NK-92 treated with Interleukin-12 subunit alpha and Interleukin-12 subunit beta, amount 100 ng/mL, for 24 hours (cell line): ENCODE measurements at regions not wholly inside any gene's neighbourhood (a gene's known extent, or its start where the extent isn't known, plus 50 kb on each side); places are given as distances from the start of the nearest gene placed in this dataset.

ENCODE experiments used
- DNase-seq: peaks from one replicate; lab custom pipeline; 2025; lab: John Stamatoyannopoulos, UW

DNA sequence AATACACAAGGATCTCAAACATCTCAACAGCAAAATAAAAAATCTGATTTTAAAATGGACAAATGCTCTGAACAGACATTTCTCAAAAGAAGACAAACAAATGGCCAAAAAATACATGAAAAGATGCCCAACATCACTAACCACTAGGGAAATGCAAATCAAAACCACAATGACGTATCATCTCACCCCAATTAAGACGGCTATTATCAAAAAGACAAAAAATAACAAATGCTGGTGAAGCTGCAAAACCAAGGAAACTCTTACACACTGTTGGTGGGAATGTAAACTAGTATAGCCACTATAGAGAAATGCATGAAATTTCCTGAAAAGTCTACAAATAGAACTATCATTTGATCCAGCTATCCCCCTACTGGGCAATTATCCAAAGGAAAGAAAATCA, 145.0 kb downstream of the BTG1 start:
- no peak for DNase-seq

DNA sequence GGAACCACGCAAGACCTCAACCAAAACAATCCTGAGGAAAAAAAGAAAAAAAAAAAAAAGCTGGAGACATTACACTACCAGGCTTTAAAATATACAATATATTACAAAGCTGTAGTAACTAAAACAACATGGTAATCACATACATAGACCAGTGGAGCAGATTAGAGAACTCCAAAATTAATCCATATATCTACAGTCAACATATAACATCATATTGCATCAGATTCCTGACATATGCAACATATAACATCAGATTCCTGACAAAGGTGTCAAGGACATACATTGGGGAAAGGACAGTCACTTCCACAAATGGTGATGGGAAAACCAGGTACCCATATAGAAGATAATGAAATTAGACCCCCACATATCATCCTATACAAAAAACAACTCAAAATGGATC, 145.8 kb downstream of the BTG1 start:
- no peak for DNase-seq

DNA sequence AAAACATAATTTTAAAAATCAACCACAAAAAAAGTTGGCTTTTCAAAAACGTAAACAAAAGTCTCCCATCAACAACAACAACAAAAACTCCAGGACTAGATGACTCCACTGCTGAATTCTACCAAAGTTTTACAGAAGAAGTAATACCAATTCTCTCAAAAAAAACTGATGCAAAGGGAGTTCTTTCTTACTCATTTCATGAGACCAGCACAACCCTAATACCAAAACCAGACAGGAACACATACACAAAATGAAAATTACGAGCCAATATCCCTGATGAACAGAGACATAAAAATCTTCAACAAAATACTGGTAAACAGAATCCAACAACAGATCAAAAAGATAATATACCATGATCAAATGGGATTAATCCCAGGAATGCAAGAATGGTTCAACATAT, 147.3 kb downstream of the BTG1 start:
- no peak for DNase-seq

DNA sequence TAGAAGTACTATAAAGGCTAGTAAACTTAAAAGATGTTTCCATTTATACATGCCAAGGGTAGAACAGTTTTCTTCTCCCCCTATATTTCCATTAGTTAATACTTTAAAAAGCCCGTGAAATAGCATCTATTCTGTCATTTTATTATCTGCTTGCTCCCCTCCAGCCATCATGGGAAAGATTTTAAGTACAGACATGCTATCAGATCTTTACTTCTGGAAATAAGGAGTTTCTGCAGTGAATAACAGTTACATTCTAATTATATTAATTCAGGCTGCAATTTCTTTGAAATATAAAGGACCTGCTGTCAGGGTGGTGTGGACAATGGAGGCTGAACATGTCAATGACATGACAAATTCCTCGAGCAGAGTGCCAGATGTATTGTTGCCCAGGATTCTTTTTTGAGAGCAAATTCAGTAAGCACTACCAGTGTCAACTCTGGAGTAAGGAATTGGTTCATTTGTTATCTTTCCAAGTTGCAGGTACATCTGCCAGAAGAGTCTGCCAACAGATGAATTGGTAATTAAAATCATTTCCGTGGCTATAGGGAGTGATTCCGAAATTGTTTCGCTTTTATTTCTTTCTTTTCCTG, 151.3 kb downstream of the BTG1 start:
- DNase-seq: no peak

DNA sequence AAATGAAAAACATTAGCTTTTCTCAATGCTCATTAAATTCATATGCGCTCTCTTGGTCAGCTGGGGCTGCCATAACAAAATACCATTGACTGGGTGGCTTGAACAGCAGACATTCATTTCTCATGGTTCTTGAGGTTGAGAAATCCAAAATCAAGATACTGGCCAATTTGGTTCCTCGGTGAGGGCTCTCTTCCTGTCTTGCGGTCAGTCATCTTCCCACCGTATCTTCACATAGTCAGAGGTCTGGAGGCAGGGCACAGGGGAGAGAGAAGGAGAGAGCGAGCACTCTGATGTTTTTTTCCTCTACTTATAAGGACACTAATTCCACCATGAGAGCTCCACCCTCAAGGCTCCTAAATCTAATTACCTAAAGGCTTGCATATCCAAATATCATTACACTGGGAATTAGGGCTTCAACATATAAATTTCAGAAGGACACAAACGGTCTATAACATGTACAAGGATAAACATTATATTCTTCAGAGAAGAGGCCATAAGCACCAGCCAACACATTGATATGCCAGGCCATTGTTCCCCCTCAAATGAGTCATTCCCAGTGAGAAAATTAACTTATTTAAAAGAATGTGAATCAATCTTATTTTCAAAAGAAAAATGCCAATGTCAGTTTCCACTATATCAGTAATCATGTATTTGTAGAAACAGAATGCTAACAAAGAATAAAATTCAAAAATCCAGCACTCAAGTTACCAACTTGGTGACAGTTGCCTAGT, 152.2 kb downstream of the BTG1 start:
- DNase-seq: no peak

DNA sequence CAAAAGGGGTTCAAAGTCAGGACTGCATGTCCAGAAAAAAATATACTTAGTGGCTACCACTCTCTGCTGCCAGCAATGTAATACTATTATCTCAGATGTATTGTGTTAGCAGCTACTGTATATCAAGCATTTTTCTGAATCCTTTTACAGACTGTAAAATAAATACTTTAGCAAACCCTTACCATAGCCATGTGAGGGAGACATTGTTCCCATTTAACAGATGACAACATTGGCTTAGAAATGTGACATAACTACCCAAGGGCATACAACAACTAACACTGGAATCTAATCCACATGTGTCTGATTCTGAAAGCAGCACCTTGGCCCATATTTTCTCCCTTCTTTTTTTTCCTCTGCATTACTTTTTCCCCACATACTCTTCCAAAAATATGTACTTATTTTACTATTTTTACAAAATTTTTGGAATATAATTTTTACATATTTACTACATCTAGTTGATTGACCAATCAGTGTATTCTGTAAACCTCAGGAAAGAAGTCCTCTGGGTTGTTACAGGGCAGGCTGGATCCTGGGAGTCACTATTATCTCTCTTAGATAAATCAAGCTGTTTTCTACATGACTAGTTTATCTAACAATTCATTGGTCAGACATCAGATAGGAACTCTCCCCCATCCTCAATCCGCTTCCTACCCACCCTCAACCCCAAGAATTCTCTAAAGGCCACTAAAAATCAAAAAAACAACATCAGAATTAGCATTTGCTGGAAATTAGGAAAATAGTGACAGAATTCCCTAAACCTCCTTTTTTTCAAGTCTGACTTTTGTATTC, 154.1 kb downstream of the BTG1 start:
- no peak for DNase-seq

DNA sequence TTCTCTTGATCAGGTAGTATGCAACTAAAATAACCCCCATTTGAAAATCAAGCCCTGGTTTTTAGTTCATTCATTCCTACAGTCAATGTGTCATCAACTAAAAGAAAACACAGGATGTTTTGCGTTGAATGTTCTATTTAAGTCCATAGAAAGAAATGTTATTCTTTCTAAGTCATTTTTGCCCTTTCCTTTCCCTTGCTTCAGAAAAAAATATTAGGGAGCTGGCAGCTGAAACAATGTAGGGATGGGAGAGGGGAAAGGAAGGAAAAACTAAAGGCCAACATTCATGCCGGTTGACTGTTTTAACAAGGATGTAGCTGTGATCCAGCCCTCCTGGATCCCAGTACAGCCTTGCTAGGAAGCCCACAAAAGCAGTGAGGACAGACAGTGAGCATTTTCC, 155.1 kb downstream of the BTG1 start:
- no peak for DNase-seq

DNA sequence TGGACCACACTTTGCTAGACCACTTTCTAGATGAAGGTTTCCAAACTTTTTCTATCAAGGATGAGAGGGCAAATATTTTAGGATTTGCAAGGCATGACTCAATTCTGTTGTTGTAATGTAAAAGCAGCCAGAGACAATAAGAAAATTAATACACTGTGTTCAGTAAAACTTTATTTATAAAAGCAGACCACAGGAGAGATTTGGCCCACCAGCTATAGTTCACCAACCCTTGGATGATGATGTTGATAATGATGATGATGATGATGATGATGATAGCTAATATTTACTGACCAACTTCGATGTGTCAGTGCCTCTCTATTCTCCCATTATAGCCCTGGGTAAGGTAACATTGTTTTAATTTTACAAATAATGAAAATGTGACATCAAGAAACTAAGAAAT, 156.5 kb downstream of the BTG1 start:
- no peak for DNase-seq

DNA sequence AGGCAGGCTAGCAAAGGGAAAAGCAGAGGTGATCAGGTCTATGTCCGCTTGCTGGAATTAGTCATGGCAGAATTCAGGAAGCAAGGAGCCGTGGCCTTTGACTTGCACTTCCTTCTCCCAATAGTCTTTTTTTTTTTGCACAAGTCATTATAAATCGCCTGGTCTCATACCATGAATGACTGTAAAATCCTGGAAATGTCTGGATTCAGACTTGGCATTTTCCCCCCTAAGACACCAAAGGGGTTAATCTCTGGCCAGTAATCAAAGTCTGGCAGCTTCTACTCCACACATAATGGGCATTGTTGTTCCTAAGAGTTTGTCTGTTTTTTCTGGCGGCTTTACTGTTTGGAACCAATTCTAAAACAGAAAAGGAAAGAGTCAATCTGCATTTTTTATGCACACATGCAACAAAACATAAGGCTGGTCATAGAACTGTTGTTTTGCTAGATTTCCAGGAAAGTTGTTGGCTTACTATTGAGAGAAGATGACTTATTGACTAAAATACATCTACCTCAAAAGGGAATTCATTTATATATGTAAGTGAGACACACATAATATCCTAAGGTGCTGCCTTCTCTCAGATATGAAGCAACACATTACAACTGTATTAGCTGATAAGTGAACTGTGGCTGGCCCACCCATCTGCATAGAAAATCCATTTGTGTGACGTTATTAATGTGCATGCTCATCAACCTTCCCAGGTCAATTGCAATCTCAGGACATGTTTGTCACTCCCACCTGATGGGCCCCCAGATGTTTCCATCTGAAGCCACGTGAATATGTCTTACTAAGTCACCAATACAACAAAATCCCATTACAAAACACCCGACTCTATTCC, 157.3 kb downstream of the BTG1 start:
- no peak for DNase-seq

DNA sequence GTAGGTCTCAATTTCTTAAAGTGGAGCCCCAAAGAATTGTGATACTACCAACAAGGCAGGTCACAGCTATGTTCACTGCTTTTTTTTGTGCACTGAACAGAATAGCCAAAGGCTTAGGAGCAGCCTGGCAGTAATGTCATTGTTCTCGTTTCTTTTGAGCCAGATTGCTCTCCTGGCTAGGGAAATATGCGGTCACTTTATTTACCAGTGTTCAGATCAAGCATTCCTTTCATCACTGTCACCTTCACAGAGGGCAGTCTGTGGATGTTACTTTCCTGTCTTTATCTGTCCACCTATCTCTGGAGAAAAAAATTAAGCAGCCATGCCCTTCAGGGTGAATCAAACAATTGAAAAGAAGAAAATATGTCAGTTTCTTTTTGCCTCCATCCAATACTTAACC, 159.6 kb downstream of the BTG1 start:
- DNase-seq: no peak

DNA sequence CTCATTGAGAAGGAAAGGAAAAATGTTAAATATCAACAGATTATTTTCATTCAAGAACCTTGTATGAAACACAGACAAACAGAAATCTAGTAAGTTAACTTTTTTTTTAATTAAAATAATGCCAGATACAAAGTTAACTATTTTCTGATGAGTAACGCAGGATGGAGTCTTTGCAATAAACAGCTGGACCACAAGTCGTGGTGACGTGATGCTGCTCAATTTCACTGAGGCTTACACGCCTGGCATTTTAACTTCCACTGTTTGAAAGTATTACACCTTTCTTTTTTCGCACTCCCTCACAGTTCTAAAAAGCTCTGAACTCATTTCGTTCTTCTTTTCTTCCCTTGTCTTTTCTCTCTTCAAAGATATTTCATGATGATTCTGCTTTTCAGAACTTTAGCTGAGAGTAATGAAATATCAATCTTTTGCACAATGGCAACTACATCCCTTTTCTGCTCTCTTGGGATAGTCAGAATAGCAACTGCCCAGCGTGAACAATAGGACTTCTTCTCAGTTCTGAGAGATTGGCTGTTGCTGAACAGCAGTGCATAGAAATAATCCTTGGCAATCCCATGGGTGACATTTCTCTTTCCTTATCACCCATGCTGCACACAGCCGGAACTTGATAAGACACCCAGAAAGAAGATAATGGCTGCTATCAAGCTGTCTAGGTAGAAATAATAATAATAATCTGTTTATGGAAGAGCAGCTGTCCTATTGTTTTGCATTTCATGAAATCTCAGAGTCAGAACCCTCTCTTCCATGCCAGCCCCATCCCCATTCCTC, 160.5 kb downstream of the BTG1 start:
- no peak for DNase-seq

DNA sequence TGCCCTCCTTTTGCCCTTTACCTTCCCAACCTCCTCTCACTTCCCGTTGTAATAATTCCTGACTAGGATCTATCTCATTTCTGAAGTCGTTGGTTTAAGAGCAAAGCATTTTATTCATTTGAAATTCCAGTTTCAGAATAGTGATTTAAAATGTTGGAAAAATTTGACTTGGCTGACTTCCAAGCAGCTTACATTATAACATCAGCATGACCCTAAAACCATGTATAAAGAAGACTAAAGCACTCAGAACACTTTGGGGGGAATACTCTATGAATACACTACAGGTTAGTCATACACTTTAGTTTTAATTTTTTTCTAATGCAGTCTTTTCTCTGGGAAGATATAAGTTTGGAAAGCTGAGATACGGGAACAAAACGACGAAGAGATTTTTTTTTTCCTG, 161.1 kb downstream of the BTG1 start:
- DNase-seq: no peak

DNA sequence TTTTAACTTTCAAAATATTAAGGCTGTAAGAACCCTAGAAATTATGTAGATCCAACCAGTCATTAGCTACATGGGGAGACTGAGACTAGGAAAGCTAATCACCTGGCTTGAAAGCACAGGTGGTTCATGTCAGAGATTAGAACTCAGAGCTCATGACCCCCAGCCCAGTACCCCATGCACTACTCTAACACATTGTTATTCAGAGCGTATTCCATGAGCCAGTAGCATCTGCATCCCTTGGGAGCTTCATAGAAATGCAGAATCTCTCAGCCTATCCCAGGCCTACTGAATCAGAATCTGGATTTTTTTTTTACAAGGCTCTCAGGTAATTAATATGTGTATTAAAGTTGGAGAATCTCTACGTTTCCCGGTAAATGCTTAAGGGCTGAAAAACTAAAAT, 161.7 kb downstream of the BTG1 start:
- DNase-seq: no peak

DNA sequence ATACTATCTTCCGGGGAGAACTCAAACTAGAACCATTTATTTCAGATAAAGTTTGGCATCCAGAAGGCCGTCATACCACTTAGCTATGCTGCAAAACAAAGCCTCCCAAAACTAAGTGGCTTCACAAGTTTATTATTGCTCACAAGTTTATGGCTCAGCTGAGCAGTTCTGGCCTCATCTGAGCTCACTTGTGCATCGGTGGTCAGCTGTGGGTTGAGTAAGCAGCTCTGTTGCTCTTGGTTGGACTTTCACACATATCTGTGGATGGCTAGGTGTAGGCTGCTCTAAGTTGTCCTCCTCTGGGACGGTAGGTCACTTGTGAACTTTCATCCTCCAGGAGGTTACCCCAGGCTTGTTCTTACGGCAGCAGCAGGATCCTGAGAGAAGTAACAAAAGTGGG, 162.7 kb downstream of the BTG1 start:
- DNase-seq: no peak

DNA sequence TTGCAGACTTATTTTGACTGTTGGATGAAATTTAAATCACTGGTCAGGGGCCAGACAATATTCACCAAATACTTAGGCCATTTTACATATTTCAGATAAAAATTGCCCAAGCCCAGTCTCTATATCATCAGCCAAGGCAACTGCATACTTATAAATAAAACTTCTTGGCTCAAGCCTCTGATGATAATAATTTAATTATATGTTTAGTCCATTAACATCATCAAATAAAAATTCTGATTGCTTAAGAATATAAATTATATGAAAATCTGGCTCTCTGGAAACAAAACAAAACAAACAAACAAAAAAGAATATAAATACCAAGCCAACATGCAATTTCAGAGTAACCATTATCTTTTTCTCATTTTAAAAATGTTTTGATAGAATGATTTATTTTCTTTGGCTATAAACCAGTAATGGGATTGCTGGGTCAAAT, 165.2 kb downstream of the BTG1 start:
- no peak for DNase-seq

DNA sequence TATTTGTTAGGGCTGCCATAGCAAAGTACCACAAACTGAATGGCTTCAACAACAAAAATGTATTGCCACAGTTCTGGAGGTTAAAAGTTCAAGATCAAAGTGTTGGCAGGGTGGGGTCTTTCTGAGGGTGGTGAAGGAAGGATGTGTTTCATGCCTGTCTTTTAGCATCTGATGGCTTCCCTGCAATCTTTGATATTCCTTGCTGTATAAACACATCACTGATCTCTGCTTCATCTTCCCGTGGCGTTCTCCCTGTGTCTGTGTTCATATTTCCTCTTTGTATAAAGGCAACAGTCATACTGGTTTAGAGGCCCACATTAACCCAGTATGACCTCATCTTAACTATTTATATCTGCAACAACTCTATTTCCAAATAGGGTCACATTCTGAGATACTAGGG, 167.5 kb downstream of the BTG1 start:
- DNase-seq: no peak

DNA sequence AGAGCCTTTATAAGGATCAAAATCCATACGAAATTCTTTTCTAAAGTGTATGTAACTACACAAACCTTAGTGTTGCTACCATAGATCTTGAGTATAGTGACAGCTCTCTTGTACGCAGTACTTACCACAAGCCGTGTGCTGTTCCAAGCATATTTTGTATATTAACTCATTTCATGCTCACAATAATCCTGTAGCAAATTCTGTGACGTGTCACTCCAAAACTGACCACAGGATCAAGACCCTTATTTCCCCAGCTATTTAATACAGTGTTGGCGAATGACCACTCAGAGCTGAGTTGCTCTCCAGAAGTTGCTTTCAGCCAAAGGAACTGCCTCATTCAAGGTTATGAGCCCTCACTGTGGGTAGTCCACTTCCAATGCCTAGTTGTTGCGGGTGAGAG, 169.8 kb downstream of the BTG1 start:
- DNase-seq: no peak

DNA sequence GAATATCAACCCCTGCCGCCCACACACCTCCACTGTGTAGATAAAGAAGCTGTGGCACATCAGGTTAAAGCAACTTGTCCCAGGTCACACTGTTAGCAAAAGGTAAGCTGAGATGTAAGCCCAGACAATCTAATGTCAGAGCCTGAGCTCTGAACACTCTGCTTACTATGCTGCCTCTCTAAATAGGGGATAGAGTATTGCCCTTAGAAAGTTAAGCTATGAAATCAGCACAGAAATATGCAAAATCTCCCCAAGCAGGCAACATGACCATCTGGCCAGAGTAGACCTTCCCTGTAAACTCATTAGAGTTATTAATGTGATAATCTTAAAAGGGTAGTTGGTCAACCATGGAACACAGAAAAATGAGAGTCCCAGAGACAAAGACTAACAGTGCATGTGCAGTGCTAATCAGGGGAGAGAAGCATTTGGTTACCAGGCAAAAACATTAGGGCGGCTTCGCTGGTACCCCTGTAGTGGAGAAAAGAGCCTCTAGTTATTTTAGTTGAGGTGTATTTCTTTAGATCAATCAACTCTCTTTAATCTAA, 171.0 kb downstream of the BTG1 start:
- DNase-seq: no peak

DNA sequence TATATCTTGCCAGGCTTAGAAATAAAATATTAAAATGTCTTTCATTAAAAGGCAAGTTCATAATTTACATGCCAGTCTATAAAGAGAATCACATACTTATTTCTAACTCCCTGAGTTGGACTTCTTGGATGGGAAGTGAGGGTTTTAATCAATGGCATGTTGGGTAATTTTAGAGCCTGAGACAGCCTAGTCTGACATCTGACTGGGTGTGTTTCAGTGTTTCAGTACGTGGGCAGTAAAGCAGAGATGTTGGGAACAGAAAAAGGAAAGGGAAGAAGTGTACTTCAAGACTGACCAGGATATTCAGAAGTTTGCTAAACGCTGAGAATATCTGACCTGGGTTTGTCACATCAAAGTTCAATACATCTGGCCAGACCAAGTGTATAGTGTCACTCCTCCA, 171.8 kb downstream of the BTG1 start:
- no peak for DNase-seq

DNA sequence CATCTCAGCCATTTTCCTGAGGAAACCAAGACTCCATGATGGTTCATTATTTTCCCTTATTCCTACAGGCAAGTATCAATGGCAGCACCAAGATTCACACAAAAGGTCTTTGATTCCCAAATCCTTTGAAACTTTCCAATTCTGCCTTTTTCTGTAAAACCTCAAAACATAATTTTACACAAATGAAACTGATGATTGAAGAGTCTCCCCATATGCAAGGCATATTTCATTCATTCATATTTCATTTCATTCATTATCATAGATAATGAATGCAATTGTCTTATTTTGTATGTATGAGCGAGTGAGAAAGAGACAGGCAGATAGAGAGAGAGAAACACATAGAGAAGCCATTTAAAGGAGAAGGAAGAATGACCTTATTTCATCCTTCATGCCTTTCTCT, 172.8 kb downstream of the BTG1 start:
- no peak for DNase-seq

DNA sequence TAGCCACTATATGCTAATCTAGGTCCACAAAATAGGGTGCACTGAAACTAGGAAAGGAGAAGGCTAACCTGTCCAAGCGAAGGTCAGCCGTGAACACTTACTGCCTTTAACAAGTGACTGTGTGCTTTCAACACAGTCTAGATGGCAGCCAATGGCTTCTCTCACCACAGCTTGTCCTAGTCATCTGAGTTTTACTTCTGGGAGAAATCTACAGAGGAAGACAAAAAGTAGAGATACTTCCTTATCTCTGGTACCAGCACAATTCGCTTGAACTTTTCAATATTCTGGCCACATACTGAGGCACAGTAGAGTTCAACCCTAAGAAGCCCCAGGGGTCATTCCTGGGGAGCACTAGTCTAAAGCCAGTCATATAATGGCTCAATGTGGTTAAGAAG, 176.9 kb downstream of the BTG1 start:
- DNase-seq: no peak
